HEK293T (cell line): ENCODE measurements at regions not wholly inside any gene's neighbourhood (a gene's known extent, or its start where the extent isn't known, plus 50 kb on each side); places are given as distances from the start of the nearest gene placed in this dataset.

Experiments
- ARNT ChIP-seq: fragments of 450-650 bp; IDR thresholded peaks from 2 replicates; pipeline ENCODE4 v1.6.1; 2017; ENCODE audit warnings: mild to moderate bottlenecking
- SP1 ChIP-seq: fragments of 450-650 bp; IDR thresholded peaks from 2 replicates; pipeline ENCODE4 v1.6.1; 2017

GRCh38 chr2:78839259-78839658 lies 186.2 kb upstream of the REG3G start:
- TF ChIP-seq ARNT (no peak), SP1 (no peak)
